HepG2 (cell line): ENCODE measurements at regions not wholly inside any gene's neighbourhood (a gene's known extent, or its start where the extent isn't known, plus 50 kb on each side); places are given as distances from the start of the nearest gene placed in this dataset.
A peak's percentile ranks its signal among the peaks of the same experiment; 100 is the strongest.

Experiments
- ATM ChIP-seq: fragments of 450-650 bp; IDR thresholded peaks from 2 replicates; pipeline ENCODE4 v1.7.1; 2017; ENCODE audit warnings: mild to moderate bottlenecking, borderline replicate concordance
- CAMTA2 ChIP-seq: sonication (generic); formaldehyde crosslinking; IDR thresholded peaks from 2 replicates; pipeline ENCODE4 v1.4.0; 2020; ENCODE audit warnings: mild to moderate bottlenecking, missing genetic modification reagents, borderline replicate concordance
- CC2D1A ChIP-seq: sonication (generic); formaldehyde crosslinking; IDR thresholded peaks from 2 replicates; pipeline ENCODE4 v1.8.1; 2023; ENCODE audit warnings: mild to moderate bottlenecking, missing genetic modification reagents
- CREB1 ChIP-seq, 2 experiments: fragments of 450-650 bp in 1 of 2; IDR thresholded peaks; 2 replicates each; pipeline ENCODE4 v1.6.1; 2016 to 2017; ENCODE audit warnings: control low read depth in 1 of 2, mild to moderate bottlenecking in 1 of 2, missing compliant biosample characterization in 1 of 2, missing genetic modification characterization in 1 of 2
- EHMT2 ChIP-seq: fragments of 200-600 bp; sonication (generic); IDR thresholded peaks from 2 replicates; pipeline ENCODE4 v1.7.0; 2017; ENCODE audit warnings: antibody characterized with exemption, low read depth, low read length, borderline replicate concordance
- HDAC6 ChIP-seq: fragments of 200-600 bp; sonication (generic); IDR thresholded peaks from 2 replicates; pipeline ENCODE4 v1.7.0; 2017; ENCODE audit warnings: mild to moderate bottlenecking, antibody characterized with exemption, low read length, low read depth
- HNF4A ChIP-seq: sonication (generic); formaldehyde crosslinking; IDR thresholded peaks from 2 replicates; pipeline ENCODE4 v1.4.0; 2020; ENCODE audit warnings: missing genetic modification reagents
- LRRFIP1 ChIP-seq: sonication (generic); formaldehyde crosslinking; conservative IDR thresholded peaks from 2 replicates; pipeline ENCODE4 v1.4.0; 2020; ENCODE audit warnings: missing genetic modification reagents
- MEF2D ChIP-seq: sonication (generic); formaldehyde crosslinking; IDR thresholded peaks from 2 replicates; pipeline ENCODE4 v1.5.1; 2020; ENCODE audit warnings: mild to moderate bottlenecking, missing genetic modification reagents
- MXI1 ChIP-seq: IDR thresholded peaks from 3 replicates; pipeline ENCODE4 v1.6.1; 2012; ENCODE audit warnings: low read depth, low read length, inconsistent platforms, borderline replicate concordance
- NCOA2 ChIP-seq: sonication (generic); formaldehyde crosslinking; IDR thresholded peaks from 2 replicates; pipeline ENCODE4 v1.8.0; 2022; ENCODE audit warnings: inconsistent platforms
- NR1H2 ChIP-seq: sonication (generic); formaldehyde crosslinking; IDR thresholded peaks from 2 replicates; pipeline ENCODE4 v1.8.1; 2022; ENCODE audit warnings: low read depth, missing genetic modification reagents, borderline replicate concordance
- RXRB ChIP-seq: IDR thresholded peaks from 2 replicates; pipeline ENCODE4 v1.6.1; 2016; ENCODE audit warnings: borderline replicate concordance, missing genetic modification reagents, missing compliant biosample characterization
- SNAI1 ChIP-seq: sonication (generic); formaldehyde crosslinking; IDR thresholded peaks from 2 replicates; pipeline ENCODE4 v1.5.0; 2020; ENCODE audit warnings: mild to moderate bottlenecking, missing genetic modification reagents, borderline replicate concordance
- SNAPC2 ChIP-seq: sonication (generic); formaldehyde crosslinking; IDR thresholded peaks from 2 replicates; pipeline ENCODE4 v1.8.1; 2022; ENCODE audit warnings: mild to moderate bottlenecking, missing genetic modification reagents
- TCF7 ChIP-seq: sonication (generic); IDR thresholded peaks from 2 replicates; pipeline ENCODE4 v1.6.1; 2016; ENCODE audit warnings: antibody characterized with exemption, low read depth
- TSC22D2 ChIP-seq: sonication (generic); formaldehyde crosslinking; IDR thresholded peaks from 2 replicates; pipeline ENCODE4 v1.5.1; 2020; ENCODE audit warnings: missing genetic modification reagents, mild to moderate bottlenecking, borderline replicate concordance
- ZBTB21 ChIP-seq: sonication (generic); formaldehyde crosslinking; IDR thresholded peaks from 2 replicates; pipeline ENCODE4 v1.4.0; 2020; ENCODE audit warnings: missing genetic modification reagents
- ZNF253 ChIP-seq: sonication (generic); formaldehyde crosslinking; IDR thresholded peaks from 2 replicates; pipeline ENCODE4 v1.8.0; 2022; ENCODE audit warnings: mild to moderate bottlenecking, missing genetic modification reagents, borderline replicate concordance
- ZNF276 ChIP-seq: sonication (generic); formaldehyde crosslinking; IDR thresholded peaks from 2 replicates; pipeline ENCODE4 v1.4.0; 2020; ENCODE audit warnings: mild to moderate bottlenecking, low read depth, missing genetic modification reagents
- ZNF441 ChIP-seq: sonication (generic); formaldehyde crosslinking; IDR thresholded peaks from 2 replicates; pipeline ENCODE4 v1.7.0; 2021; ENCODE audit warnings: missing genetic modification reagents, borderline replicate concordance
- ZNF614 ChIP-seq: IDR thresholded peaks from 2 replicates; pipeline ENCODE4 v1.6.1; 2018; ENCODE audit warnings: missing biosample characterization, missing genetic modification reagents, inconsistent platforms, borderline replicate concordance

GRCh38 chr20:12928755-12929401, 79.9 kb upstream of the SPTLC3 start (continued):
- TF ChIP-seq ZNF276 = no peak
- no peak for TF ChIP-seq CAMTA2
- no peak for TF ChIP-seq MXI1
- peak; percentile 65 for TF ChIP-seq TCF7
- peak; percentile 55 for TF ChIP-seq MEF2D (CRISPR knock-in tag)
- TF ChIP-seq SNAI1 (CRISPR knock-in tag) = no peak
- no peak for TF ChIP-seq LRRFIP1
- TF ChIP-seq ATM = no peak
- no peak for TF ChIP-seq HDAC6
- TF ChIP-seq ZNF614 = peak; percentile 16
- 0 out of 2 replicates have a peak, but pooled peaks have one; percentile 16 for TF ChIP-seq CC2D1A
- TF ChIP-seq NR1H2 (CRISPR knock-in tag) = no peak
- TF ChIP-seq SNAPC2 (CRISPR knock-in tag) = peak; percentile 64; the same call in 1 of the 2 replicates
- peak; percentile 12; the same call in 1 of the 2 replicates for TF ChIP-seq ZNF441 (CRISPR knock-in tag)
- peak; percentile 72; the same call in 1 of the 2 replicates for TF ChIP-seq RXRB (CRISPR knock-in tag)
- no peak for TF ChIP-seq TSC22D2 (CRISPR knock-in tag)
- peak; percentile 58; the same call in 1 of the 2 replicates for TF ChIP-seq EHMT2
- TF ChIP-seq NCOA2 = peak; percentile 81
- no peak for TF ChIP-seq CREB1 (IDR thresholded peaks at IDR 0.05)
- 0 out of 2 replicates have a peak, but pooled peaks have one; percentile 40 for TF ChIP-seq CREB1 (CRISPR knock-in tag; IDR thresholded peaks at IDR 0.05)
- TF ChIP-seq HNF4A = peak; percentile 79
- no peak for TF ChIP-seq ZNF253 (CRISPR knock-in tag)
- TF ChIP-seq ZBTB21 (CRISPR knock-in tag) = no peak; the same call in 1 of the 2 replicates
